ENCODE measurements at regions not wholly inside any gene's neighbourhood (a gene's known extent, or its start where the extent isn't known, plus 50 kb on each side); places are given as distances from the start of the nearest gene placed in this dataset.

DNA sequence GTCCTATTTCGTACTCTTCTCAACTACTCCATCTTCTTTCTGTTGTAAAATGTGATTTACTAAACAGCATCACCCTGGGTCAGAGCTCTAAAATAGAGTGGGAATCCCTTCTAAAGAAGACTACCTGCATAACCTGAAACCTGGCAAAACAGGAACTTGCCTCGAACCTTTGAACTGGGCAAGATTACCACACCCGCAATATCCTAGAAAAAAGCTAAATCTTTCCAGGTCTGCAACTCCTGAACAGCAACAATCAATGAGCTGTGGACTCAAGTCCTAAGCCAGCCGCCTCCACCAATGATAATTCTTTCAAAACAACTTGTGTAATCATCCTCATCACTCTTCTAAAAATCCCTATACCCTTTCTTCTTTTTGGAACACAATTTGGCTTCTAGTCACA is 824.2 kb upstream of the COBL start:
- no peak for TF ChIP-seq BHLHE40 (IDR thresholded peaks at IDR 0.05; ENCODE audit: low read depth, low read length)
- TF ChIP-seq, protein P1, sequence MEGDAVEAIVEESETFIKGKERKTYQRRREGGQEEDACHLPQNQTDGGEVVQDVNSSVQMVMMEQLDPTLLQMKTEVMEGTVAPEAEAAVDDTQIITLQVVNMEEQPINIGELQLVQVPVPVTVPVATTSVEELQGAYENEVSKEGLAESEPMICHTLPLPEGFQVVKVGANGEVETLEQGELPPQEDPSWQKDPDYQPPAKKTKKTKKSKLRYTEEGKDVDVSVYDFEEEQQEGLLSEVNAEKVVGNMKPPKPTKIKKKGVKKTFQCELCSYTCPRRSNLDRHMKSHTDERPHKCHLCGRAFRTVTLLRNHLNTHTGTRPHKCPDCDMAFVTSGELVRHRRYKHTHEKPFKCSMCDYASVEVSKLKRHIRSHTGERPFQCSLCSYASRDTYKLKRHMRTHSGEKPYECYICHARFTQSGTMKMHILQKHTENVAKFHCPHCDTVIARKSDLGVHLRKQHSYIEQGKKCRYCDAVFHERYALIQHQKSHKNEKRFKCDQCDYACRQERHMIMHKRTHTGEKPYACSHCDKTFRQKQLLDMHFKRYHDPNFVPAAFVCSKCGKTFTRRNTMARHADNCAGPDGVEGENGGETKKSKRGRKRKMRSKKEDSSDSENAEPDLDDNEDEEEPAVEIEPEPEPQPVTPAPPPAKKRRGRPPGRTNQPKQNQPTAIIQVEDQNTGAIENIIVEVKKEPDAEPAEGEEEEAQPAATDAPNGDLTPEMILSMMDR (conservative IDR thresholded peaks at IDR 0.05; ENCODE audit: low read depth, low read length): no peak
- TF ChIP-seq MAZ (IDR thresholded peaks at IDR 0.05; ENCODE audit: borderline replicate concordance, low read depth, low read length): no peak
- TF ChIP-seq SMC3 (IDR thresholded peaks at IDR 0.05; ENCODE audit: low read depth, low read length): no peak
- TF ChIP-seq MAFK (IDR thresholded peaks at IDR 0.05; ENCODE audit: low read depth, low read length): no peak
- no peak for TF ChIP-seq POLR2A (IDR thresholded peaks at IDR 0.05; ENCODE audit: low read depth, low read length)
- TF ChIP-seq MXI1 (IDR thresholded peaks at IDR 0.05; ENCODE audit: borderline replicate concordance, low read depth, low read length): no peak
- TF ChIP-seq ELK1 (IDR thresholded peaks at IDR 0.05; ENCODE audit: borderline replicate concordance, low read depth, low read length): no peak
- TF ChIP-seq FOS (IDR thresholded peaks at IDR 0.05; ENCODE audit: low read depth, low read length): no peak
- TF ChIP-seq USF2 (IDR thresholded peaks at IDR 0.05; ENCODE audit: low read depth, low read length): no peak
- no peak for TF ChIP-seq CEBPB (IDR thresholded peaks at IDR 0.05; ENCODE audit: low read depth, low read length)
